ENCODE measurements at regions not wholly inside any gene's neighbourhood (a gene's known extent, or its start where the extent isn't known, plus 50 kb on each side); places are given as distances from the start of the nearest gene placed in this dataset.
"Not testable (repeated sequence)": the region's sequence is repeated elsewhere in the genome, so short reads cannot be mapped to it uniquely, and the experiment has no call there.

GRCh38 chr11:96817482-96818399 is 427.9 kb downstream of the JRKL start:
- TF ChIP-seq CTCF (conservative IDR thresholded peaks at IDR 0.05; ENCODE audit: low read depth, low read length) = no peak
- DNase-seq (ENCODE audit: low read depth) = no peak

GRCh38 chr11:96827164-96827563 is 437.4 kb downstream of the JRKL start:
- peak; percentile 11 for DNase-seq (ENCODE audit: low read depth)
- no peak for TF ChIP-seq CTCF (conservative IDR thresholded peaks at IDR 0.05; ENCODE audit: low read depth, low read length)
- H3K4me3 ChIP-seq (ENCODE audit: low read depth, low read length) = no peak overlapping the region

More at GRCh38 chr11:96817482-96818399, 427.9 kb downstream of the JRKL start:
- H3K4me3 ChIP-seq (ENCODE audit: low read depth, low read length) = no peak overlapping the region

- H3K4me3 ChIP-seq (ENCODE audit: low read depth, low read length) = no peak overlapping the region
- DNase-seq (ENCODE audit: low read depth) = no peak
- no peak for TF ChIP-seq CTCF (conservative IDR thresholded peaks at IDR 0.05; ENCODE audit: low read depth, low read length)
Observed at GRCh38 chr11:96841792-96842191, 452.0 kb downstream of the JRKL start.

GRCh38 chr11:96842731-96843130 is 452.9 kb downstream of the JRKL start:
- no peak for DNase-seq (ENCODE audit: low read depth)
- no peak for TF ChIP-seq CTCF (conservative IDR thresholded peaks at IDR 0.05; ENCODE audit: low read depth, low read length)

GRCh38 chr11:96854425-96854824 is 464.6 kb downstream of the JRKL start:
- H3K4me3 ChIP-seq (ENCODE audit: low read depth, low read length) = no peak overlapping the region
- no peak for TF ChIP-seq CTCF (conservative IDR thresholded peaks at IDR 0.05; ENCODE audit: low read depth, low read length)
- no peak for DNase-seq (ENCODE audit: low read depth)

More at GRCh38 chr11:96842731-96843130, 452.9 kb downstream of the JRKL start:
- no peak overlapping the region for H3K4me3 ChIP-seq (ENCODE audit: low read depth, low read length)

GRCh38 chr11:96861722-96862121 is 471.9 kb downstream of the JRKL start:
- not testable (repeated sequence) for DNase-seq (ENCODE audit: low read depth); H3K4me3 ChIP-seq (ENCODE audit: low read depth, low read length)

- no peak for DNase-seq (ENCODE audit: low read depth)
- no peak overlapping the region for H3K4me3 ChIP-seq (ENCODE audit: low read depth, low read length)
- no peak for TF ChIP-seq CTCF (conservative IDR thresholded peaks at IDR 0.05; ENCODE audit: low read depth, low read length)
Observed at GRCh38 chr11:96863520-96863919, 473.7 kb downstream of the JRKL start.
